Esophagus squamous epithelium (tissue), 5 donors: ENCODE measurements at regions not wholly inside any gene's neighbourhood (a gene's known extent, or its start where the extent isn't known, plus 50 kb on each side); places are given as distances from the start of the nearest gene placed in this dataset.

Source experiments
- DNase-seq: peaks from one replicate; lab custom pipeline; 2025; lab: John Stamatoyannopoulos, UW
- H3K27ac ChIP-seq, 4 donors: fragments of 200-600 bp; sonication (generic); one replicate each; pipeline ENCODE4 v1.5.1; 2016 to 2019; ENCODE audit warnings: mild to moderate bottlenecking in 1 of 4
- H3K27me3 ChIP-seq, 4 donors: fragments of 200-600 bp; sonication (generic); 1 replicate in 3 of 4; 2 replicates in 1 of 4; pipeline versions ENCODE4 v1.5.1 to v1.6.0; 2017 to 2021; ENCODE audit warnings: antibody characterized with exemption in 1 of 4
- H3K36me3 ChIP-seq, 3 donors: fragments of 200-600 bp; sonication (generic); one replicate each; pipeline ENCODE4 v1.5.1; 2016 to 2019
- H3K4me1 ChIP-seq, 3 donors: fragments of 200-600 bp; sonication (generic); one replicate each; pipeline ENCODE4 v1.5.1; 2017 to 2019
- H3K4me3 ChIP-seq, 4 donors: fragments of 200-600 bp; sonication (generic); 1 replicate in 3 of 4; 2 replicates in 1 of 4; pipeline ENCODE4 v1.5.1; 2016 to 2019; ENCODE audit warnings: mild to moderate bottlenecking in 2 of 4, moderate library complexity in 1 of 4
- H3K9me3 ChIP-seq, 3 donors: fragments of 200-600 bp; sonication (generic); one replicate each; pipeline ENCODE4 v1.5.1; 2016 to 2019
- CTCF ChIP-seq, 6 experiments: fragments of 450-650 bp in 4 of 6; fragments of 200-600 bp in 2 of 6; sonication (generic) in 2 of 6; IDR thresholded peaks; one replicate each; pipeline ENCODE4 v1.5.1; 2016 to 2019; ENCODE audit warnings: antibody characterized with exemption in 6 of 6, mild to moderate bottlenecking in 4 of 6, moderate library complexity in 4 of 6
- POLR2A ChIP-seq, 4 donors: fragments of 450-650 bp; IDR thresholded peaks; one replicate each; pipeline ENCODE4 v1.6.1; 2017; ENCODE audit warnings: antibody characterized with exemption in 4 of 4, mild to moderate bottlenecking in 4 of 4, moderate library complexity in 3 of 4
- WGBS, 2 donors: methylation state at CpG; one replicate each; pipeline ENCODE4 v1.1.5; 2018; 5-methylcytosine and 5-hydroxymethylcytosine counted together
- intact Hi-C: fragments of 100-400 bp; cut with DNase I; formaldehyde crosslinking; loops from one replicate; pipeline ENCODE4 v1.15.0; 2022
- donor health status: DM: yes; HTN: yes; CAD: no.

DNA sequence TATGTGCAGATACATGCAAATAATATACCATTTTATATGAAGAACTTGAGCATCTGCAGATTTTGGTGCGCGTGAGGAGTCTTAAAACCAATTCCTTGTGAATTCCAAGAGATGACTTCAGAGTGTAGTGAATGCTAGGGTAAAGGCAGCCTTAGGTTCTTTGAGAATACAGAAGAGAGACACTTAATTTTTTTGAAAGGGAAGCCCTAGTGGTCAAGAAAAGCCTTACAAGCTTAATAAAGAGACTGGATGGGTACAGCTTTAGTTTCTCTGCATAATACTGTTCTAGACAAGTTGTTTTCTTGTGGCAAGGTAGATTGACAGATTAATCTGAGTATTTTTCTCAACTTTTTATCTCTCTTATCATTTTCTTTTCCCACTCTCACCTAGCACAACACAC, 636.5 kb downstream of the DNAJB9 start:
- no peak overlapping the region for H3K27ac ChIP-seq
- intact Hi-C loops: no loop called here
- TF ChIP-seq CTCF (IDR thresholded peaks at IDR 0.05) (no peak), POLR2A (IDR thresholded peaks at IDR 0.05) (no peak)
- WGBS, 2 donors: 95 to 96% methylated on average over 2 of the region's 2 CpGs
- H3K27me3 ChIP-seq: no peaks in the 10 kb centered on the region
- H3K9me3 ChIP-seq: no peaks in the 10 kb centered on the region
- no peaks in the 10 kb centered on the region for H3K36me3 ChIP-seq
- H3K4me1 ChIP-seq: no peaks in the 10 kb centered on the region
- no peak for DNase-seq
- no peak overlapping the region for H3K4me3 ChIP-seq

GRCh38 chr7:109213081-109213480, 643.4 kb downstream of the DNAJB9 start:
- WGBS, 2 donors: 40% methylated on average over 1 of the region's 3 CpGs; no CpG with 5 or more reads in 1 of the 2 donors
- intact Hi-C loops: no loop called here
- H3K9me3 ChIP-seq: no peaks in the 10 kb centered on the region
- no peak for DNase-seq
- no peak overlapping the region for H3K27ac ChIP-seq
- no peaks in the 10 kb centered on the region for H3K36me3 ChIP-seq
- H3K4me3 ChIP-seq: no peak overlapping the region
- H3K4me1 ChIP-seq: no peaks in the 10 kb centered on the region
- H3K27me3 ChIP-seq: no peaks in the 10 kb centered on the region
- TF ChIP-seq POLR2A (IDR thresholded peaks at IDR 0.05) (no peak), CTCF (IDR thresholded peaks at IDR 0.05) (no peak)

- no peak for DNase-seq
Measured at GRCh38 chr7:109215341-109215740, 645.7 kb downstream of the DNAJB9 start.

GRCh38 chr7:109224100-109224499, 654.4 kb downstream of the DNAJB9 start:
- H3K27me3 ChIP-seq: no peaks in the 10 kb centered on the region
- H3K27ac ChIP-seq: no peak overlapping the region
- no peaks in the 10 kb centered on the region for H3K4me1 ChIP-seq
- no peaks in the 10 kb centered on the region for H3K36me3 ChIP-seq
- TF ChIP-seq CTCF (IDR thresholded peaks at IDR 0.05) (no peak), POLR2A (IDR thresholded peaks at IDR 0.05) (no peak)
- H3K4me3 ChIP-seq: no peak overlapping the region
- no peak for DNase-seq
- no peaks in the 10 kb centered on the region for H3K9me3 ChIP-seq
- intact Hi-C loops: no loop called here
- 68 to 70% methylated on average over 2 of the region's 2 CpGs for WGBS, 2 donors

More at GRCh38 chr7:109215341-109215740, 645.7 kb downstream of the DNAJB9 start:
- 39 to 50% methylated on average over 3 of the region's 3 CpGs for WGBS, 2 donors
- no peaks in the 10 kb centered on the region for H3K36me3 ChIP-seq
- H3K27ac ChIP-seq: no peak overlapping the region
- no peaks in the 10 kb centered on the region for H3K4me1 ChIP-seq
- H3K9me3 ChIP-seq: no peaks in the 10 kb centered on the region
- TF ChIP-seq POLR2A (IDR thresholded peaks at IDR 0.05) (no peak), CTCF (IDR thresholded peaks at IDR 0.05) (no peak)
- H3K27me3 ChIP-seq: no peaks in the 10 kb centered on the region
- no peak overlapping the region for H3K4me3 ChIP-seq
- intact Hi-C loops: no loop called here

GRCh38 chr7:109226699-109227098, 657.0 kb downstream of the DNAJB9 start:
- TF ChIP-seq CTCF (IDR thresholded peaks at IDR 0.05): no peak
- TF ChIP-seq POLR2A (IDR thresholded peaks at IDR 0.05): no peak
- Histone ChIP-seq H3K27me3 (no peaks in the 10 kb centered on the region), H3K27ac (no peak overlapping the region), H3K9me3 (no peaks in the 10 kb centered on the region), H3K4me3 (no peak overlapping the region), H3K4me1 (no peaks in the 10 kb centered on the region), H3K36me3 (no peaks in the 10 kb centered on the region)
- no peak for DNase-seq
- 11 to 48% methylated on average over 1 of the region's 1 CpG for WGBS, 2 donors
- intact Hi-C loops: no loop called here
